COLO829 (cell line): ENCODE measurements at regions not wholly inside any gene's neighbourhood (a gene's known extent, or its start where the extent isn't known, plus 50 kb on each side); places are given as distances from the start of the nearest gene placed in this dataset.
A peak's percentile ranks its signal among the peaks of the same experiment; 100 is the strongest.

Experiments used
- DNase-seq: peaks from one replicate; pipeline ENCODE4 v3.0.0; 2012; ENCODE audit warnings: low spot score

- DNase-seq, result no peak
Measured at GRCh38 chr4:138688408-138689085, 327.0 kb upstream of the NOCT start.

- no peak for DNase-seq
Measured at GRCh38 chr4:138686106-138686835, 329.3 kb upstream of the NOCT start.

- no peak for DNase-seq
Measured at GRCh38 chr4:138685316-138685715, 330.3 kb upstream of the NOCT start.

- DNase-seq, result peak; percentile 72
Measured at GRCh38 chr4:138680989-138681604, 334.5 kb upstream of the NOCT start.

- no peak for DNase-seq
Measured at GRCh38 chr4:138680256-138680655, 335.3 kb upstream of the NOCT start.

GRCh38 chr4:138678985-138679746 is 336.4 kb upstream of the NOCT start:
- no peak for DNase-seq

GRCh38 chr4:138677748-138678147 is 337.8 kb upstream of the NOCT start:
- DNase-seq, result no peak

- DNase-seq, result no peak
Measured at GRCh38 chr4:138677212-138677611, 338.4 kb upstream of the NOCT start.

GRCh38 chr4:138675685-138676084 is 339.9 kb upstream of the NOCT start:
- no peak for DNase-seq

- DNase-seq, result no peak
Measured at GRCh38 chr4:138674209-138674608, 341.4 kb upstream of the NOCT start.

GRCh38 chr4:138673053-138673452 is 342.5 kb upstream of the NOCT start:
- no peak for DNase-seq

GRCh38 chr4:138672393-138672976 is 343.1 kb upstream of the NOCT start:
- no peak for DNase-seq

- DNase-seq, result no peak
Measured at GRCh38 chr4:138671606-138672084, 343.9 kb upstream of the NOCT start.

- DNase-seq, result no peak
Measured at GRCh38 chr4:138671106-138671505, 344.5 kb upstream of the NOCT start.

- no peak for DNase-seq
Measured at GRCh38 chr4:138670681-138671080, 344.9 kb upstream of the NOCT start.

- DNase-seq, result peak; percentile 71
Measured at GRCh38 chr4:138669479-138670315, 345.9 kb upstream of the NOCT start.

- DNase-seq, result no peak
Measured at GRCh38 chr4:138668309-138668708, 347.3 kb upstream of the NOCT start.

GRCh38 chr4:138666366-138666765 is 349.2 kb upstream of the NOCT start:
- DNase-seq, result no peak

- DNase-seq, result no peak
Measured at GRCh38 chr4:138665851-138666250, 349.7 kb upstream of the NOCT start.

- DNase-seq, result no peak
Measured at GRCh38 chr4:138663883-138664282, 351.7 kb upstream of the NOCT start.

GRCh38 chr4:138659812-138660316 is 355.7 kb upstream of the NOCT start:
- DNase-seq, result no peak
